H1 (cell line): ENCODE measurements at regions not wholly inside any gene's neighbourhood (a gene's known extent, or its start where the extent isn't known, plus 50 kb on each side); places are given as distances from the start of the nearest gene placed in this dataset.

Experiments
- CTCF ChIA-PET: fragments of 300-600 bp; sonication (Branson Sonifier 250); formaldehyde crosslinking; loops from one replicate; lab custom pipeline; 2021; ENCODE audit not compliant: partially characterized antibody; lab: Charles Lee
- POLR2A ChIA-PET: fragments of 300-600 bp; sonication (Branson Sonifier 250); formaldehyde crosslinking; loops from one replicate; lab custom pipeline; 2021; ENCODE audit warnings: inconsistent platforms; ENCODE audit not compliant: partially characterized antibody; lab: Charles Lee
- DNase-seq, 2 experiments: peaks; one replicate each; pipeline versions ENCODE4 v3.0.0 to v3.0.0-alpha.2; 2010 to 2022; ENCODE audit warnings: low spot score in 2 of 2, low read depth in 1 of 2, mixed read lengths in 1 of 2
- FAIRE-seq: peaks from 2 replicates; lab custom pipeline; 2011; peaks lifted over from hg19 to GRCh38; lab: Jason Lieb, UNC
- H2AFZ ChIP-seq: 2 replicates; pipeline ENCODE4 v1.8.1; 2012; ENCODE audit warnings: low read length, inconsistent platforms
- H2AK5ac ChIP-seq: 2 replicates; pipeline ENCODE4 v1.6.1; 2013; ENCODE audit warnings: low read depth, low read length
- H2BK120ac ChIP-seq: replicated peaks from 2 replicates; pipeline ENCODE3; 2013; ENCODE audit warnings: low read depth, low read length, inconsistent platforms
- H2BK12ac ChIP-seq: 2 replicates; pipeline ENCODE4 v1.6.1; 2013; ENCODE audit warnings: low read depth, low read length
- H2BK15ac ChIP-seq: 2 replicates; pipeline ENCODE4 v1.6.1; 2013; ENCODE audit warnings: low read length
- H2BK20ac ChIP-seq: 2 replicates; pipeline ENCODE4 v1.6.1; 2013; ENCODE audit warnings: low read length
- H2BK5ac ChIP-seq: 2 replicates; pipeline ENCODE4 v1.6.1; 2013; ENCODE audit warnings: low read depth, low read length
- H3K14ac ChIP-seq: 2 replicates; pipeline ENCODE4 v1.6.1; 2013; ENCODE audit warnings: inconsistent platforms; ENCODE audit not compliant: insufficient read length
- H3K18ac ChIP-seq: 2 replicates; pipeline ENCODE4 v1.6.1; 2013; ENCODE audit warnings: low read length; ENCODE audit errors: extremely low read depth
- H3K23ac ChIP-seq: 2 replicates; pipeline ENCODE4 v1.6.1; 2013; ENCODE audit warnings: inconsistent platforms; ENCODE audit not compliant: insufficient read length
- H3K23me2 ChIP-seq: 2 replicates; pipeline ENCODE4 v1.6.1; 2013; ENCODE audit warnings: low read depth, low read length
- H3K27ac ChIP-seq: 2 replicates; pipeline ENCODE4 v1.6.1; 2011; ENCODE audit warnings: low read depth, low read length, inconsistent platforms
- H3K27me3 ChIP-seq, 4 experiments: replicated peaks in 1 of 4; 1 replicate in 1 of 4; 2 replicates in 3 of 4; pipeline versions ENCODE4 v1.6.1 to v1.8.1; 2011 to 2013; ENCODE audit warnings: low read length in 3 of 4, mild to moderate bottlenecking in 3 of 4, inconsistent platforms in 2 of 4, mixed read lengths in 2 of 4, moderate library complexity in 1 of 4; ENCODE audit not compliant: control insufficient read depth in 3 of 4, insufficient read depth in 3 of 4; ENCODE audit errors: extremely low read depth in 1 of 4
- H3K36me3 ChIP-seq, 4 experiments: 2 replicates each; pipeline versions ENCODE4 v1.6.1 to v1.8.1; 2011 to 2013; ENCODE audit warnings: mild to moderate bottlenecking in 4 of 4, low read length in 3 of 4, moderate library complexity in 2 of 4, control low read depth in 1 of 4, inconsistent platforms in 1 of 4; ENCODE audit not compliant: insufficient read depth in 4 of 4, control insufficient read depth in 2 of 4
- H3K4ac ChIP-seq: replicated peaks from 2 replicates; pipeline ENCODE3; 2013; ENCODE audit warnings: low read length, low read depth, mixed read lengths, inconsistent platforms; ENCODE audit not compliant: insufficient read length
- H3K4me1 ChIP-seq, 4 experiments: replicated peaks in 1 of 4; 1 replicate in 1 of 4; 2 replicates in 3 of 4; pipeline versions ENCODE4 v1.6.1 to v1.8.1; 2011 to 2013; ENCODE audit warnings: low read length in 3 of 4, inconsistent platforms in 2 of 4, mixed read lengths in 1 of 4; ENCODE audit not compliant: insufficient read depth in 4 of 4, control insufficient read depth in 3 of 4
- H3K4me2 ChIP-seq, 2 experiments: 2 replicates each; pipeline versions ENCODE4 v1.6.1 to v1.8.1; 2011 to 2013; ENCODE audit warnings: low read depth in 2 of 2, low read length in 2 of 2, control low read depth in 1 of 2, inconsistent platforms in 1 of 2, mild to moderate bottlenecking in 1 of 2; ENCODE audit not compliant: insufficient read depth in 1 of 2
- H3K4me3 ChIP-seq, 4 experiments: fragments of 200-600, 300-600 bp in 1 of 4; sonication (generic), shearing (Covaris generic), sonication (Bioruptor Twin) in 1 of 4; 2 replicates each; pipeline versions ENCODE4 v1.5.1 to v1.8.1; 2011 to 2016; ENCODE audit warnings: low read length in 4 of 4, low read depth in 3 of 4, control low read depth in 2 of 4, inconsistent platforms in 2 of 4, mild to moderate bottlenecking in 2 of 4, mixed read lengths in 1 of 4, moderate library complexity in 1 of 4; ENCODE audit not compliant: insufficient read depth in 2 of 4; ENCODE audit errors: extremely low read depth in 1 of 4
- H3K56ac ChIP-seq: replicated peaks from 2 replicates; pipeline ENCODE3; 2013; ENCODE audit warnings: low read depth, mild to moderate bottlenecking, mixed read lengths, low read length, inconsistent platforms; ENCODE audit not compliant: insufficient read length
- H3K79me1 ChIP-seq: 2 replicates; pipeline ENCODE4 v1.6.1; 2013; ENCODE audit warnings: low read depth, low read length, control low read depth
- H3K79me2 ChIP-seq, 2 experiments: 2 replicates each; pipeline versions ENCODE4 v1.6.1 to v1.8.1; 2012 to 2013; ENCODE audit warnings: low read length in 2 of 2, mild to moderate bottlenecking in 2 of 2, inconsistent platforms in 1 of 2; ENCODE audit not compliant: insufficient read depth in 2 of 2, control insufficient read depth in 1 of 2
- H3K9ac ChIP-seq, 4 experiments: replicated peaks in 1 of 4; 1 replicate in 1 of 4; 2 replicates in 3 of 4; pipeline versions ENCODE4 v1.6.1 to v1.8.1; 2011 to 2013; ENCODE audit warnings: low read depth in 3 of 4, low read length in 3 of 4, control low read depth in 2 of 4, mild to moderate bottlenecking in 2 of 4, moderate library complexity in 2 of 4, inconsistent platforms in 1 of 4; ENCODE audit errors: extremely low read depth in 1 of 4
- H3K9me3 ChIP-seq, 2 experiments: 2 replicates each; pipeline versions ENCODE4 v1.6.1 to v1.8.1; 2012 to 2013; ENCODE audit warnings: mild to moderate bottlenecking in 2 of 2, moderate library complexity in 2 of 2, control low read depth in 1 of 2, inconsistent platforms in 1 of 2, low read depth in 1 of 2, low read length in 1 of 2, mixed read lengths in 1 of 2; ENCODE audit not compliant: insufficient read depth in 2 of 2
- H4K20me1 ChIP-seq, 2 experiments: replicated peaks in 1 of 2; 2 replicates each; pipeline versions ENCODE3 to v1.8.1; 2011 to 2013; ENCODE audit warnings: inconsistent platforms in 2 of 2, low read length in 2 of 2, mild to moderate bottlenecking in 1 of 2; ENCODE audit not compliant: insufficient read depth in 2 of 2, control insufficient read depth in 1 of 2
- H4K5ac ChIP-seq: 2 replicates; pipeline ENCODE4 v1.6.1; 2013; ENCODE audit warnings: low read length, low read depth, mixed read lengths, inconsistent platforms; ENCODE audit not compliant: insufficient read length
- H4K8ac ChIP-seq: 2 replicates; pipeline ENCODE4 v1.8.0; 2013; ENCODE audit warnings: mild to moderate bottlenecking, moderate library complexity, low read length, inconsistent platforms; ENCODE audit not compliant: insufficient read depth; ENCODE audit errors: extremely low read depth
- H4K91ac ChIP-seq: replicated peaks from 2 replicates; pipeline ENCODE3; 2013; ENCODE audit warnings: low read length, mixed read lengths, inconsistent platforms; ENCODE audit not compliant: insufficient read length
- CBX5 ChIP-seq: fragments of 300-800, 300-1000 bp; sonication (generic); IDR thresholded peaks from 2 replicates; pipeline ENCODE4 v1.7.1; 2016; ENCODE audit warnings: antibody characterized with exemption, low read length, low read depth
- EGR1 ChIP-seq: IDR thresholded peaks from 2 replicates; pipeline ENCODE4 v1.6.1; 2011; ENCODE audit warnings: low read depth, low read length, borderline replicate concordance
- JUN ChIP-seq: IDR thresholded peaks from 2 replicates; pipeline ENCODE4 v1.6.1; 2011; ENCODE audit warnings: low read depth, mild to moderate bottlenecking, improper control_type of control experiment, low read length
- KDM5A ChIP-seq: fragments of 200-600 bp; IDR thresholded peaks from 2 replicates; pipeline ENCODE4 v1.7.1; 2012; ENCODE audit warnings: mild to moderate bottlenecking, low read length, inconsistent platforms, mixed read lengths
- PHF8 ChIP-seq: fragments of 200-600 bp; sonication (generic); conservative IDR thresholded peaks from 2 replicates; pipeline ENCODE4 v1.7.1; 2012; ENCODE audit warnings: low read depth, mild to moderate bottlenecking, inconsistent platforms, low read length, moderate library complexity
- RXRA ChIP-seq: IDR thresholded peaks from 2 replicates; pipeline ENCODE4 v1.6.1; 2011; ENCODE audit warnings: low read depth, mild to moderate bottlenecking, low read length, moderate library complexity; ENCODE audit not compliant: insufficient read depth
- SP4 ChIP-seq: IDR thresholded peaks from 2 replicates; pipeline ENCODE4 v1.6.1; 2012; ENCODE audit warnings: low read length, inconsistent platforms
- TBP ChIP-seq: IDR thresholded peaks from 2 replicates; pipeline ENCODE4 v1.6.1; 2011; ENCODE audit warnings: low read depth, low read length, improper control_type of control experiment
- WGBS, 2 experiments: shearing (Covaris generic) in 1 of 2; methylation state at CpG; one replicate each; pipeline versions ENCODE4 v1.1.6 to v1.1.7; 2013 to 2015; ENCODE audit warnings: low lambda C conversion rate in 2 of 2, mixed read lengths in 2 of 2, inconsistent platforms in 1 of 2, low coverage in 1 of 2, missing lambda C conversion rate in 1 of 2; ENCODE audit not compliant: insufficient replicate concordance in 2 of 2, insufficient coverage in 1 of 2, insufficient read length in 1 of 2; ENCODE audit errors: extremely low coverage in 1 of 2, missing lambda C conversion rate in 1 of 2; 5-methylcytosine and 5-hydroxymethylcytosine counted together

DNA sequence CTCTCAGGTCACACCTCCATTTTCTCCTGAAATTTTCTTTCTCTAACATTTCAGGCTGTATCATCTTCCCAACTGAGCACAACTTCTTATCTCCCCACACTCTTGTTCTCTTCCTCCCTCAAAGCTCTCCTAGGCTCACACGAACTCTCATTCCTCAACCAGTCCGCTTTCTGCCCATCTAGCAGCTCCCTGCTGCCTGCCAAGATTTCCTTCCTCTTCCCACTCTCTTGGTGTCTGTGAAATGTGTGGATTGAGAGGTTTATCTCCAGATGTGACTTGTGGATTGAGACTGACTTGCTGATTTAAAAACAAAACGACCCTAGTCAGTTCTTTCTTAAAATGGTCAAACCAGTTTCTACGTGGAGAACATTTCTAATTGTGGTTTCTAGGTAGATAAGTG, 106.3 kb downstream of the MTNR1B start:
- Histone ChIP-seq H3K4me3 (no peak overlapping the region), H3K4me2 (no peak overlapping the region), H3K23ac (no peak overlapping the region), H2BK12ac (peak overlapping the region; percentile 82; the same call in 1 of the 2 replicates), H2AFZ (no peak overlapping the region), H4K91ac (peak overlapping the region; percentile 50), H3K9ac (no peak overlapping the region), H3K36me3 (no peaks in the 10 kb centered on the region), H2AK5ac (peak overlapping the region; percentile 20; the same call in 1 of the 2 replicates), H3K79me1 (no peaks in the 10 kb centered on the region), H3K4ac (no peak overlapping the region), H3K4me1 (peaks cover 7 to 18% (median 12%) of the 10 kb centered on the region in 4 experiments; a peak in 6 of 7 replicates), H2BK15ac (no peak overlapping the region), H2BK120ac (peak overlapping the region; percentile 33), H3K27ac (no peak overlapping the region), H4K5ac (no peak overlapping the region), H2BK5ac (0 out of 2 replicates have a peak overlapping the region, but pooled peaks have one; percentile 37), H4K20me1 (no peaks in the 10 kb centered on the region), H3K56ac (no peak overlapping the region), H3K23me2 (no peaks in the 10 kb centered on the region), H3K27me3 (no peaks in the 10 kb centered on the region), H4K8ac (no peak overlapping the region), H3K79me2 (no peaks in the 10 kb centered on the region), H2BK20ac (peak overlapping the region; percentile 94; the same call in 1 of the 2 replicates), H3K9me3 (no peaks in the 10 kb centered on the region), H3K14ac (no peak overlapping the region), H3K18ac (0 out of 2 replicates have a peak overlapping the region, but pooled peaks have one; percentile 65)
- FAIRE-seq: no peak
- TF ChIP-seq EGR1 (no peak), CBX5 (no peak), PHF8 (no peak), KDM5A (no peak), TBP (no peak), RXRA (no peak), JUN (no peak), SP4 (no peak)
- no peak for DNase-seq
- WGBS, 2 experiments: 98% methylated on average over 4 of the region's 4 CpGs; no CpG with 5 or more reads in 1 of the 2 experiments
- ChIA-PET POLR2A (interaction anchor here (0.8 to 1.9 kb wide), 2 partner anchors 10 to 41 kb away, joined by 3 to 6 read pairs; no protein-coding TSS in a partner anchor), CTCF (interaction anchor here (0.8 to 1.2 kb wide), 7 partner anchors 10 to 538 kb away, joined by 3 to 5 read pairs (median 3); no protein-coding TSS in a partner anchor)
